ENCODE measurements at regions not wholly inside any gene's neighbourhood (a gene's known extent, or its start where the extent isn't known, plus 50 kb on each side); places are given as distances from the start of the nearest gene placed in this dataset.

- H3K4me3 ChIP-seq (ENCODE audit: low read depth, low read length): peak overlapping the region; percentile 11
- DNase-seq (ENCODE audit: low read depth): no peak
- no peak for TF ChIP-seq CTCF (conservative IDR thresholded peaks at IDR 0.05; ENCODE audit: low read depth, low read length)
Measured at GRCh38 chr18:75125382-75126331, 83.3 kb downstream of the PTGR3 start.

- no peak for DNase-seq (ENCODE audit: low read depth)
- TF ChIP-seq CTCF (conservative IDR thresholded peaks at IDR 0.05; ENCODE audit: low read depth, low read length): no peak
- no peak overlapping the region for H3K4me3 ChIP-seq (ENCODE audit: low read depth, low read length)
Measured at GRCh38 chr18:75124991-75125381, 84.0 kb downstream of the PTGR3 start.

- no peak overlapping the region for H3K4me3 ChIP-seq (ENCODE audit: low read depth, low read length)
- no peak for TF ChIP-seq CTCF (conservative IDR thresholded peaks at IDR 0.05; ENCODE audit: low read depth, low read length)
- no peak for DNase-seq (ENCODE audit: low read depth)
Measured at GRCh38 chr18:75124551-75124950, 84.4 kb downstream of the PTGR3 start.

- no peak for TF ChIP-seq CTCF (conservative IDR thresholded peaks at IDR 0.05; ENCODE audit: low read depth, low read length)
- no peak overlapping the region for H3K4me3 ChIP-seq (ENCODE audit: low read depth, low read length)
- DNase-seq (ENCODE audit: low read depth): no peak
Measured at GRCh38 chr18:75123113-75123512, 85.8 kb downstream of the PTGR3 start.

GRCh38 chr18:75122334-75122958 is 86.5 kb downstream of the PTGR3 start:
- no peak for TF ChIP-seq CTCF (conservative IDR thresholded peaks at IDR 0.05; ENCODE audit: low read depth, low read length)
- H3K4me3 ChIP-seq (ENCODE audit: low read depth, low read length): no peak overlapping the region
- no peak for DNase-seq (ENCODE audit: low read depth)

- no peak for DNase-seq (ENCODE audit: low read depth)
- H3K4me3 ChIP-seq (ENCODE audit: low read depth, low read length): no peak overlapping the region
- TF ChIP-seq CTCF (conservative IDR thresholded peaks at IDR 0.05; ENCODE audit: low read depth, low read length): no peak
Measured at GRCh38 chr18:75121266-75121665, 87.7 kb downstream of the PTGR3 start.

Data from choroid plexus epithelial cell (primary cell).